Transverse colon (tissue), 4 donors: ENCODE measurements at regions not wholly inside any gene's neighbourhood (a gene's known extent, or its start where the extent isn't known, plus 50 kb on each side); places are given as distances from the start of the nearest gene placed in this dataset.

Experiments
- DNase-seq: peaks from one replicate; pipeline ENCODE4 v3.0.0-alpha.2; 2019
- H3K27ac ChIP-seq, 4 donors: fragments of 200-600 bp; sonication (generic); 2 replicates each; pipeline ENCODE4 v1.5.1; 2016 to 2018; ENCODE audit warnings: inconsistent platforms in 4 of 4
- H3K27me3 ChIP-seq: fragments of 200-600 bp; sonication (generic); 2 replicates; pipeline ENCODE4 v1.5.1; 2017; ENCODE audit warnings: inconsistent platforms
- H3K36me3 ChIP-seq, 4 donors: fragments of 200-600 bp; sonication (generic); 2 replicates each; pipeline ENCODE4 v1.5.1; 2017 to 2019; ENCODE audit warnings: inconsistent platforms in 4 of 4
- H3K4me1 ChIP-seq, 4 donors: fragments of 200-600 bp; sonication (generic); 2 replicates each; pipeline ENCODE4 v1.5.1; 2017 to 2020; ENCODE audit warnings: inconsistent platforms in 4 of 4
- H3K4me3 ChIP-seq, 4 donors: fragments of 200-600 bp; sonication (generic); 1 replicate in 1 of 4; 2 replicates in 3 of 4; pipeline versions ENCODE4 v1.5.1 to v1.6.1; 2017 to 2019; ENCODE audit warnings: inconsistent platforms in 4 of 4
- H3K9me3 ChIP-seq, 2 donors: fragments of 200-600 bp; sonication (generic); 2 replicates each; pipeline ENCODE4 v1.5.1; 2017 to 2019; ENCODE audit warnings: inconsistent platforms in 2 of 2
- EP300 ChIP-seq: sonication (generic); formaldehyde crosslinking; IDR thresholded peaks from one replicate; pipeline ENCODE4 v1.6.1; 2017; ENCODE audit warnings: antibody characterized with exemption, low read depth
- POLR2A ChIP-seq: fragments of 450-650 bp; IDR thresholded peaks from one replicate; pipeline ENCODE4 v1.6.1; 2016; ENCODE audit warnings: antibody characterized with exemption, mild to moderate bottlenecking, moderate library complexity
- POLR2AphosphoS5 ChIP-seq, 3 donors: sonication (generic); formaldehyde crosslinking; IDR thresholded peaks; one replicate each; pipeline ENCODE4 v1.6.1; 2016; ENCODE audit warnings: antibody characterized with exemption in 3 of 3
- WGBS, 2 donors: methylation state at CpG; one replicate each; pipeline ENCODE4 v1.1.5; 2018; ENCODE audit warnings: low coverage in 1 of 2; 5-methylcytosine and 5-hydroxymethylcytosine counted together
- in situ Hi-C, 4 donors: fragments of 200-750 bp; cut with MboI; loops; one replicate each; pipeline versions ENCODE4 v1.15.0 to v1.15.1; 2017; ENCODE audit warnings: low sequenced_read_pairs in 3 of 4, low pct_ligation_motif_present in 1 of 4, low pct_unique_long_range_greater_than_20kb in 1 of 4
- intact Hi-C: fragments of 100-400 bp; cut with DNase I; formaldehyde crosslinking; loops from one replicate; pipeline ENCODE4 v1.15.1; 2023; ENCODE audit warnings: low total_unique reads
- TF ChIP-seq, protein P1 (sequence below), 5 experiments: fragments of 200-600 bp in 3 of 5; fragments of 450-650 bp in 2 of 5; sonication (generic) in 3 of 5; IDR thresholded peaks; 1 replicate in 2 of 5; 2 replicates in 3 of 5; pipeline ENCODE4 v1.5.1; 2016 to 2017; ENCODE audit warnings: antibody characterized with exemption in 5 of 5, inconsistent platforms in 3 of 5, mild to moderate bottlenecking in 2 of 5, moderate library complexity in 1 of 5

DNA sequence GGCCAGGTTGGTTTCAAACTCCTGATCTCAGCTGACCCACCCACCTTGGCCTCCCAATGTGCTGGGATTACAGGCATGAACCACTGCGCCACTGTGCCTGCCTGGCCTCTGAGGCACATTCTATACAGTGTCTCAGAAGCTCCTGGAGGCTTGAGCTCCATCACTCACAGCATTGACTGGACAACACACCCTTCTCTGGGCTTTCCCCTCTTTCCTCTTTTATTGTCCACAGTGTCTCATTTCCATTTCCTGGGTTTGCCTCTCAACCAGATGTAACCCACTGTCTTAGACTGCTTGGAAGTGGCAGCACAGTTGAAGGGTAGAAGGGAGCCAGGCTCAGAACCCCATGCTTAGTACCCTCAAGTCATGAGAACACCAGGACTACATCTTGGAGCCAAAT is 208.1 kb downstream of the MTX2 start:
- Histone ChIP-seq H3K27me3 (peaks cover 10% of the 10 kb centered on the region), H3K27ac (no peak overlapping the region), H3K4me1 (peaks cover 0 to 8% (median 4%) of the 10 kb centered on the region in 4 donors), H3K36me3 (no peaks in the 10 kb centered on the region), H3K4me3 (no peak overlapping the region), H3K9me3 (no peaks in the 10 kb centered on the region)
- DNase-seq = no peak
- in situ Hi-C loops = no loop called here
- WGBS, 2 donors = 87% methylated on average over 1 of the region's 1 CpG; no CpG with 5 or more reads in 1 of the 2 donors
- TF ChIP-seq EP300 = no peak
- TF ChIP-seq POLR2A = no peak
- TF ChIP-seq, protein P1, sequence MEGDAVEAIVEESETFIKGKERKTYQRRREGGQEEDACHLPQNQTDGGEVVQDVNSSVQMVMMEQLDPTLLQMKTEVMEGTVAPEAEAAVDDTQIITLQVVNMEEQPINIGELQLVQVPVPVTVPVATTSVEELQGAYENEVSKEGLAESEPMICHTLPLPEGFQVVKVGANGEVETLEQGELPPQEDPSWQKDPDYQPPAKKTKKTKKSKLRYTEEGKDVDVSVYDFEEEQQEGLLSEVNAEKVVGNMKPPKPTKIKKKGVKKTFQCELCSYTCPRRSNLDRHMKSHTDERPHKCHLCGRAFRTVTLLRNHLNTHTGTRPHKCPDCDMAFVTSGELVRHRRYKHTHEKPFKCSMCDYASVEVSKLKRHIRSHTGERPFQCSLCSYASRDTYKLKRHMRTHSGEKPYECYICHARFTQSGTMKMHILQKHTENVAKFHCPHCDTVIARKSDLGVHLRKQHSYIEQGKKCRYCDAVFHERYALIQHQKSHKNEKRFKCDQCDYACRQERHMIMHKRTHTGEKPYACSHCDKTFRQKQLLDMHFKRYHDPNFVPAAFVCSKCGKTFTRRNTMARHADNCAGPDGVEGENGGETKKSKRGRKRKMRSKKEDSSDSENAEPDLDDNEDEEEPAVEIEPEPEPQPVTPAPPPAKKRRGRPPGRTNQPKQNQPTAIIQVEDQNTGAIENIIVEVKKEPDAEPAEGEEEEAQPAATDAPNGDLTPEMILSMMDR (IDR thresholded peaks at IDR 0.05) = no peak
- TF ChIP-seq POLR2AphosphoS5 (IDR thresholded peaks at IDR 0.05) = no peak
- intact Hi-C loops = no loop called here

DNA sequence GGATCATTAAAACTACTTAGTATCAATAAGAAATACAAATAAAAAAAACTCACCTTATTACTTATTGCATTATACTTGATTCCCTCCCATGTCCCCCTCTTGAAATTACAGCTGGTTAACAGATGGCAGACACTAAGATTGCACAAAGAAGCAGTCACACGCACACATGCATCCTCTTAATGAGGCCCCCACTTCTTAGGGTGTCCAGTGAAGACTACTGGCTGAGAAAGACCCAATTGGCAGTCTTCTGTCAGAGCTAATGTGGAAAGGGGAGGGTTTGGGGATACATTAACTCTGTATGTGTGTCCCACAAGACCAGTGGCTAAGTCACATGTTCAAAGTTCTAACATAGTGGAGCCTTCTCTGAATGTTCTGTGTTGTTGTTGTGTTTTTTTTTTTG is 210.7 kb downstream of the MTX2 start:
- Histone ChIP-seq H3K27ac (no peak overlapping the region), H3K27me3 (peaks cover 15% of the 10 kb centered on the region), H3K4me3 (no peak overlapping the region), H3K4me1 (peaks cover 0 to 4% (median 0%) of the 10 kb centered on the region in 4 donors), H3K36me3 (no peaks in the 10 kb centered on the region), H3K9me3 (no peaks in the 10 kb centered on the region)
- in situ Hi-C loops (no loop called here), intact Hi-C loops (no loop called here)
- no peak for DNase-seq
- TF ChIP-seq EP300 = no peak
- no peak for TF ChIP-seq POLR2AphosphoS5 (IDR thresholded peaks at IDR 0.05)
- TF ChIP-seq POLR2A = no peak
- WGBS, 2 donors = 83% methylated on average over 1 of the region's 1 CpG; no CpG with 5 or more reads in 1 of the 2 donors

GRCh38 chr2:176482107-176482506 is 212.9 kb downstream of the MTX2 start:
- peaks cover 15% of the 10 kb centered on the region for H3K27me3 ChIP-seq
- H3K4me3 ChIP-seq = no peak overlapping the region
- no peak overlapping the region for H3K27ac ChIP-seq
- no peak for DNase-seq
- WGBS, 2 donors = 69 to 77% methylated on average over 3 of the region's 3 CpGs
- peaks cover 0 to 10% (median 1%) of the 10 kb centered on the region in 4 donors for H3K4me1 ChIP-seq
- no peaks in the 10 kb centered on the region for H3K9me3 ChIP-seq
- intact Hi-C loops = no loop called here
- TF ChIP-seq POLR2A (no peak), POLR2AphosphoS5 (IDR thresholded peaks at IDR 0.05) (no peak), EP300 (no peak)
- TF ChIP-seq, protein P1 (IDR thresholded peaks at IDR 0.05) = no peak
- H3K36me3 ChIP-seq = no peaks in the 10 kb centered on the region
- in situ Hi-C loops = no loop called here

- Histone ChIP-seq H3K4me1 (peaks cover 0 to 10% (median 1%) of the 10 kb centered on the region in 4 donors), H3K36me3 (no peaks in the 10 kb centered on the region), H3K27ac (no peak overlapping the region), H3K4me3 (no peak overlapping the region), H3K27me3 (peaks cover 15% of the 10 kb centered on the region), H3K9me3 (no peaks in the 10 kb centered on the region)
- WGBS, 2 donors = 60 to 68% methylated on average over 7 of the region's 7 CpGs
- DNase-seq = no peak
- no peak for TF ChIP-seq POLR2A
- TF ChIP-seq POLR2AphosphoS5 (IDR thresholded peaks at IDR 0.05) = no peak
- TF ChIP-seq EP300 = no peak
- TF ChIP-seq, protein P1 (IDR thresholded peaks at IDR 0.05) = no peak
- in situ Hi-C loops (no loop called here), intact Hi-C loops (no loop called here)
Observed at GRCh38 chr2:176483476-176483875, 214.2 kb downstream of the MTX2 start.

DNA sequence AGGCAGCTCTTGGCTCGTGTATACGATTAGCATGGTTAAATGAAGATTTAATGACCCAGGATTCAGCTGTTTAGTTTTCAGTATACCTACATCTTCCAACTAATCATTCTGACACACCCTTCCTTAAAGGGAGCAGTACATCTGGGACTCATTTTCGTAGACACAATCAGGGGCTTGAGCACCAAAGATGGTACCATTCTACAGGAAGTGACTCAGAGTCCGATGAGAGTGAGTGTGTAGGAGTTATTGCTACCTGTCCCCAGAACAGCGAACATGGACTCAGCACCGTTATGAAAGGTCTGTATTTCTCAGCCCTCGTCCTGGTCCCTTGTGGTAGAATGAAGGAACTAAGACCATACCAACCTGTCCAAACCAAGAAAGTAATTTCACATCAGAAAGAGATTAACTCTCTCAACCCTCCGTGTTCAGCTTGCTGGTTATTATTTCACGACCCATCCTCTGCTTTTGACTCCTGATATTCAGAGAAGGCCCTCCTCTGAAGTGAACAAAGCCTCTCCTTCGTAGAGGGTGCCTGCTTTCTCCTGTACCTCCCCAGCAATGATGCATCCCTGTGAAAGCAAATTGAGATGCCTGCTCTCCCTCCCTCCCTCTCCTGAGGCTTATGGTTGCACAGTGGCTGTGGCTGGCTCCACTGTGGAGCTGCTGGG is 214.8 kb downstream of the MTX2 start:
- in situ Hi-C loops = no loop called here

More for the DNA sequence above, 214.8 kb downstream of the MTX2 start:
- intact Hi-C loops = no loop called here
- H3K4me3 ChIP-seq = no peak overlapping the region
- H3K9me3 ChIP-seq = no peaks in the 10 kb centered on the region
- WGBS, 2 donors = 56 to 67% methylated on average over 3 to 10 of the region's 10 CpGs
- TF ChIP-seq EP300 = no peak
- no peak for TF ChIP-seq POLR2AphosphoS5 (IDR thresholded peaks at IDR 0.05)
- TF ChIP-seq POLR2A = no peak
- H3K36me3 ChIP-seq = no peaks in the 10 kb centered on the region
- DNase-seq = no peak
- H3K27ac ChIP-seq = no peak overlapping the region
- peaks cover 15% of the 10 kb centered on the region for H3K27me3 ChIP-seq
- H3K4me1 ChIP-seq = peaks cover 0 to 10% (median 1%) of the 10 kb centered on the region in 4 donors
